ENCODE measurements at regions not wholly inside any gene's neighbourhood (a gene's known extent, or its start where the extent isn't known, plus 50 kb on each side); places are given as distances from the start of the nearest gene placed in this dataset.
A peak's percentile ranks its signal among the peaks of the same experiment; 100 is the strongest.

- H3K36me3 Mint-ChIP-seq (ENCODE audit: low read depth), result no peaks in the 10 kb centered on the region
- TF ChIP-seq, protein P1, sequence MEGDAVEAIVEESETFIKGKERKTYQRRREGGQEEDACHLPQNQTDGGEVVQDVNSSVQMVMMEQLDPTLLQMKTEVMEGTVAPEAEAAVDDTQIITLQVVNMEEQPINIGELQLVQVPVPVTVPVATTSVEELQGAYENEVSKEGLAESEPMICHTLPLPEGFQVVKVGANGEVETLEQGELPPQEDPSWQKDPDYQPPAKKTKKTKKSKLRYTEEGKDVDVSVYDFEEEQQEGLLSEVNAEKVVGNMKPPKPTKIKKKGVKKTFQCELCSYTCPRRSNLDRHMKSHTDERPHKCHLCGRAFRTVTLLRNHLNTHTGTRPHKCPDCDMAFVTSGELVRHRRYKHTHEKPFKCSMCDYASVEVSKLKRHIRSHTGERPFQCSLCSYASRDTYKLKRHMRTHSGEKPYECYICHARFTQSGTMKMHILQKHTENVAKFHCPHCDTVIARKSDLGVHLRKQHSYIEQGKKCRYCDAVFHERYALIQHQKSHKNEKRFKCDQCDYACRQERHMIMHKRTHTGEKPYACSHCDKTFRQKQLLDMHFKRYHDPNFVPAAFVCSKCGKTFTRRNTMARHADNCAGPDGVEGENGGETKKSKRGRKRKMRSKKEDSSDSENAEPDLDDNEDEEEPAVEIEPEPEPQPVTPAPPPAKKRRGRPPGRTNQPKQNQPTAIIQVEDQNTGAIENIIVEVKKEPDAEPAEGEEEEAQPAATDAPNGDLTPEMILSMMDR (IDR thresholded peaks at IDR 0.05), result peak; percentile 99
- peaks cover 67% of the 10 kb centered on the region for H3K4me1 Mint-ChIP-seq
- H3K27me3 Mint-ChIP-seq (ENCODE audit: low read depth, poor library complexity), result peaks cover 2% of the 10 kb centered on the region
- peak; percentile 90 for DNase-seq
- H3K9me3 Mint-ChIP-seq, result no peaks in the 10 kb centered on the region
- H3K4me3 Mint-ChIP-seq, result no peak overlapping the region
- H3K27ac Mint-ChIP-seq, result no peak overlapping the region
Observed at GRCh38 chr11:123246749-123247495, 51.9 kb upstream of the CLMP start.

GRCh38 chr11:123245567-123245966 lies 50.5 kb upstream of the CLMP start:
- peaks cover 5% of the 10 kb centered on the region for H3K36me3 Mint-ChIP-seq (ENCODE audit: low read depth)
- H3K27ac Mint-ChIP-seq, result no peak overlapping the region

More at GRCh38 chr11:123245567-123245966, 50.5 kb upstream of the CLMP start:
- no peak for DNase-seq
- Mint-ChIP-seq H3K4me3 (no peak overlapping the region), H3K4me1 (peaks cover 69% of the 10 kb centered on the region), H3K27me3 (ENCODE audit: low read depth, poor library complexity) (peaks cover 2% of the 10 kb centered on the region), H3K9me3 (peaks cover 7% of the 10 kb centered on the region)
- TF ChIP-seq, protein P1 (IDR thresholded peaks at IDR 0.05), result no peak
